B cell (primary cell): ENCODE measurements at regions not wholly inside any gene's neighbourhood (a gene's known extent, or its start where the extent isn't known, plus 50 kb on each side); places are given as distances from the start of the nearest gene placed in this dataset.

ENCODE experiments used
- ATAC-seq: fragments of 200-7000 bp; cut with Tn5 transposase; one replicate; pipeline ENCODE4 v1.10.0; 2021; ENCODE audit warnings: low read depth, mild to moderate bottlenecking, moderate number of reproducible peaks, moderate library complexity
- CTCF ChIA-PET: fragments of 350-600 bp; sonication (Branson Sonifier 250); formaldehyde crosslinking; loops from one replicate; lab custom pipeline; 2021; ENCODE audit warnings: antibody characterized with exemption, inconsistent platforms; lab: Charles Lee
- POLR2A ChIA-PET: fragments of 350-600 bp; sonication (Branson Sonifier 250); formaldehyde crosslinking; loops from one replicate; lab custom pipeline; 2021; ENCODE audit warnings: antibody characterized with exemption; lab: Charles Lee
- DNase-seq: peaks from one replicate; pipeline ENCODE4 v3.0.0; 2013
- H2AFZ ChIP-seq: 2 replicates; pipeline ENCODE4 v1.6.1; 2012; ENCODE audit warnings: mild to moderate bottlenecking, low read depth, low read length; ENCODE audit not compliant: insufficient read depth, poor library complexity, severe bottlenecking
- H3K27ac ChIP-seq, 2 donors: 1 replicate in 1 of 2; 2 replicates in 1 of 2; pipeline ENCODE4 v1.5.1; 2012 to 2013; ENCODE audit warnings: low read length in 2 of 2, mild to moderate bottlenecking in 2 of 2, moderate library complexity in 1 of 2
- H3K27me3 ChIP-seq, 4 experiments: fragments of 200-600 bp in 1 of 4; sonication (generic) in 1 of 4; replicated peaks in 1 of 4; 1 replicate in 2 of 4; 2 replicates in 2 of 4; pipeline versions ENCODE4 v1.6.1 to v1.7.0; 2013 to 2016; ENCODE audit warnings: low read length in 3 of 4, mild to moderate bottlenecking in 2 of 4, mixed read lengths in 1 of 4, moderate library complexity in 1 of 4; ENCODE audit not compliant: insufficient read depth in 4 of 4, control insufficient read depth in 3 of 4; ENCODE audit errors: control extremely low read depth in 1 of 4
- H3K36me3 ChIP-seq, 2 experiments: replicated peaks in 1 of 2; 1 replicate in 1 of 2; 2 replicates in 1 of 2; pipeline versions ENCODE4 v1.6.1 to v1.7.1; 2013; ENCODE audit warnings: low read length in 1 of 2; ENCODE audit not compliant: insufficient read depth in 2 of 2, control insufficient read depth in 1 of 2; ENCODE audit errors: control extremely low read depth in 1 of 2, extremely low read depth in 1 of 2
- H3K4me1 ChIP-seq, 2 donors: fragments of 200-600 bp in 1 of 2; sonication (generic) in 1 of 2; 1 replicate in 1 of 2; 2 replicates in 1 of 2; pipeline versions ENCODE4 v1.5.1 to v1.6.1; 2013 to 2017; ENCODE audit warnings: low read length in 2 of 2; ENCODE audit not compliant: control insufficient read depth in 2 of 2, insufficient read depth in 2 of 2
- H3K4me2 ChIP-seq: replicated peaks from 2 replicates; pipeline ENCODE3; 2012; ENCODE audit warnings: mild to moderate bottlenecking, low read depth, low read length; ENCODE audit not compliant: poor library complexity, severe bottlenecking
- H3K4me3 ChIP-seq, 5 experiments: fragments of 200-600 bp in 1 of 5; sonication (generic) in 1 of 5; 1 replicate in 3 of 5; 2 replicates in 2 of 5; pipeline versions ENCODE4 v1.5.1 to v1.7.0; 2011 to 2016; ENCODE audit warnings: low read length in 4 of 5, mild to moderate bottlenecking in 4 of 5, low read depth in 2 of 5, control low read depth in 1 of 5, moderate library complexity in 1 of 5; ENCODE audit not compliant: insufficient read depth in 1 of 5; ENCODE audit errors: control extremely low read depth in 1 of 5, extremely low read depth in 1 of 5
- H3K79me2 ChIP-seq: fragments of 200-600 bp; sonication (generic); one replicate; pipeline ENCODE4 v1.6.0; 2016; ENCODE audit warnings: low read length; ENCODE audit not compliant: control insufficient read depth, insufficient read depth
- H3K9ac ChIP-seq: fragments of 200-600 bp; sonication (generic); 2 replicates; pipeline ENCODE4 v1.6.1; 2017; ENCODE audit warnings: mild to moderate bottlenecking, low read length, moderate library complexity
- H3K9me3 ChIP-seq, 3 donors: one replicate each; pipeline versions ENCODE4 v1.6.1 to v1.7.1; 2013; ENCODE audit warnings: low read length in 2 of 3; ENCODE audit not compliant: control insufficient read depth in 2 of 3, insufficient read depth in 1 of 3; ENCODE audit errors: control extremely low read depth in 1 of 3
- H4K20me1 ChIP-seq: 2 replicates; pipeline ENCODE4 v1.6.0; 2012; ENCODE audit warnings: mild to moderate bottlenecking, low read length; ENCODE audit not compliant: insufficient read depth, control insufficient read depth, poor library complexity, severe bottlenecking
- H3K27ac Mint-ChIP-seq: one replicate; pipeline ENCODE4 v1.8.0; 2021; ENCODE audit warnings: mixed read lengths
- H3K27me3 Mint-ChIP-seq: one replicate; pipeline ENCODE4 v1.8.0; 2021; ENCODE audit warnings: mixed read lengths
- H3K4me1 Mint-ChIP-seq: one replicate; pipeline ENCODE4 v1.8.0; 2021; ENCODE audit warnings: mixed read lengths
- H3K4me3 Mint-ChIP-seq: one replicate; pipeline ENCODE4 v1.8.0; 2021; ENCODE audit warnings: mixed read lengths
- H3K9me3 Mint-ChIP-seq: one replicate; pipeline ENCODE4 v1.8.0; 2022; ENCODE audit warnings: mixed read lengths; ENCODE audit not compliant: insufficient read depth
- EZH2 ChIP-seq: IDR thresholded peaks from 2 replicates; pipeline ENCODE4 v1.6.1; 2012; ENCODE audit warnings: borderline replicate concordance, low read depth, mild to moderate bottlenecking, moderate library complexity, low read length; ENCODE audit not compliant: insufficient read depth, poor library complexity, severe bottlenecking
- WGBS: methylation state at CpG from one replicate; pipeline ENCODE4 v1.1.5; 2013; ENCODE audit warnings: missing lambda C conversion rate; ENCODE audit not compliant: insufficient coverage; 5-methylcytosine and 5-hydroxymethylcytosine counted together
- intact Hi-C: fragments of 100-400 bp; cut with micrococcal nuclease; formaldehyde crosslinking; loops from one replicate; pipeline ENCODE4 v1.10.0; 2022
- TF ChIP-seq, protein P1 (sequence below): fragments of 200-600 bp; IDR thresholded peaks from one replicate; pipeline ENCODE4 v1.8.0; 2022; ENCODE audit warnings: antibody characterized with exemption, mild to moderate bottlenecking

DNA sequence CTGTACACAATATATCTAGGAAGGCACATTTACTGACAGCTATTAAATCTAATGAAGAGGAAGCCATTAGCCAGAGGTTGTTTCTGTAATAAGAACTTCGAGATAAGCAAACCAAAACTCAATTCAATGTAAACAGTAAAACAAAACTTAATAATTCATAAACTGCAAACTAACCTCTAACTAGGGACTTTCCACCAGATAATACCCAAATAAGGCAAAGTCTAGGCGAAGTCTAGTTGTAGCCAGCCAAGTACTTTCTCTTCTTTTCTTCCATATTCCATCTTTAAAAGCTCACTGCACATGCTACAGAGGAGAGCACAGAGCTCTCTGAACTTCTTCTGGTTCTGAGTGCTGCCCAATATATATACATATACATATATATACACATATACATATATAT lies 229.9 kb upstream of the ANO5 start:
- Histone ChIP-seq H3K4me2 (no peak overlapping the region), H3K9me3 (no peaks in the 10 kb centered on the region), H3K36me3 (no peaks in the 10 kb centered on the region), H3K27me3 (no peaks in the 10 kb centered on the region), H3K4me1 (no peaks in the 10 kb centered on the region), H3K4me3 (no peak overlapping the region), H2AFZ (no peak overlapping the region), H3K9ac (no peak overlapping the region), H3K27ac (no peak overlapping the region), H3K79me2 (no peaks in the 10 kb centered on the region), H4K20me1 (no peaks in the 10 kb centered on the region)
- ChIA-PET POLR2A (no interaction called here), CTCF (no interaction called here)
- no CpG with 5 or more reads among the region's 2 CpGs for WGBS
- H3K4me1 Mint-ChIP-seq: no peaks in the 10 kb centered on the region
- H3K27me3 Mint-ChIP-seq: no peaks in the 10 kb centered on the region
- H3K9me3 Mint-ChIP-seq: peaks cover 2% of the 10 kb centered on the region
- no peak overlapping the region for H3K27ac Mint-ChIP-seq
- ATAC-seq: no peak
- no peak for DNase-seq
- intact Hi-C loops: no loop called here
- H3K4me3 Mint-ChIP-seq: no peak overlapping the region
- TF ChIP-seq, protein P1, sequence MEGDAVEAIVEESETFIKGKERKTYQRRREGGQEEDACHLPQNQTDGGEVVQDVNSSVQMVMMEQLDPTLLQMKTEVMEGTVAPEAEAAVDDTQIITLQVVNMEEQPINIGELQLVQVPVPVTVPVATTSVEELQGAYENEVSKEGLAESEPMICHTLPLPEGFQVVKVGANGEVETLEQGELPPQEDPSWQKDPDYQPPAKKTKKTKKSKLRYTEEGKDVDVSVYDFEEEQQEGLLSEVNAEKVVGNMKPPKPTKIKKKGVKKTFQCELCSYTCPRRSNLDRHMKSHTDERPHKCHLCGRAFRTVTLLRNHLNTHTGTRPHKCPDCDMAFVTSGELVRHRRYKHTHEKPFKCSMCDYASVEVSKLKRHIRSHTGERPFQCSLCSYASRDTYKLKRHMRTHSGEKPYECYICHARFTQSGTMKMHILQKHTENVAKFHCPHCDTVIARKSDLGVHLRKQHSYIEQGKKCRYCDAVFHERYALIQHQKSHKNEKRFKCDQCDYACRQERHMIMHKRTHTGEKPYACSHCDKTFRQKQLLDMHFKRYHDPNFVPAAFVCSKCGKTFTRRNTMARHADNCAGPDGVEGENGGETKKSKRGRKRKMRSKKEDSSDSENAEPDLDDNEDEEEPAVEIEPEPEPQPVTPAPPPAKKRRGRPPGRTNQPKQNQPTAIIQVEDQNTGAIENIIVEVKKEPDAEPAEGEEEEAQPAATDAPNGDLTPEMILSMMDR: no peak
- TF ChIP-seq EZH2: no peak

DNA sequence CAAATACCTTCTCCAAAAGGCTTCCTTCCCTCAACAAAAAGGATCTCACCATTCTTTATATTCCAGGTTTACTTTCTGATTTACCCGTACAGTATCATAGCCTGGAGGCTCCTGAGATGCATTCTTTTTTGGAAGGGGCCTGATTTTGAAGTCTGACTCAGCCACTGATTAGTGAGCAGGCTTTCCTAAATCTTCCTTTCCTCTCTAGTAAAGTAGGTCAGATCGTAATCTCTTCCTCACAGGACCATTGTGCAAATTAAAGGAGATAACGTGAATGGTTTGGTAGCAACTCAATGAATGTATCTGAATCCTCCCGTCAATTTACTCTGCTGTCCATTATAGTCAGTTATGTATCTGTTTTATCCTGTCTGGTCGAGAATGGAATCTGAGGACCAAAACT lies 227.7 kb upstream of the ANO5 start:
- Histone ChIP-seq H3K27ac (no peak overlapping the region), H2AFZ (no peak overlapping the region), H3K79me2 (no peaks in the 10 kb centered on the region), H3K9ac (no peak overlapping the region), H4K20me1 (no peaks in the 10 kb centered on the region), H3K36me3 (no peaks in the 10 kb centered on the region), H3K4me1 (no peaks in the 10 kb centered on the region), H3K27me3 (no peaks in the 10 kb centered on the region), H3K4me3 (no peak overlapping the region), H3K9me3 (no peaks in the 10 kb centered on the region), H3K4me2 (no peak overlapping the region)
- Mint-ChIP-seq H3K4me1 (no peaks in the 10 kb centered on the region), H3K4me3 (no peak overlapping the region), H3K27ac (no peak overlapping the region), H3K27me3 (no peaks in the 10 kb centered on the region), H3K9me3 (no peaks in the 10 kb centered on the region)
- no CpG with 5 or more reads among the region's 5 CpGs for WGBS
- ATAC-seq: no peak
- DNase-seq: no peak
- intact Hi-C loops: no loop called here
- no peak for TF ChIP-seq EZH2
- TF ChIP-seq, protein P1: no peak
- ChIA-PET POLR2A (no interaction called here), CTCF (no interaction called here)
